Stimulated activated CD8-positive, alpha-beta memory T cell treated with anti-CD3 and anti-CD28 coated beads, Interleukin-12 subunit alpha, Interleukin-12 subunit beta, amount 100 ng/mL, for 24 hours (primary cell): ENCODE measurements at regions not wholly inside any gene's neighbourhood (a gene's known extent, or its start where the extent isn't known, plus 50 kb on each side); places are given as distances from the start of the nearest gene placed in this dataset.

ENCODE experiments used
- DNase-seq: peaks from one replicate; pipeline ENCODE4 v3.0.0-alpha.2; 2020; ENCODE audit errors: extremely low read depth

- DNase-seq = no peak
Measured at GRCh38 chr15:96524676-96525417, 194.3 kb downstream of the NR2F2 start.

GRCh38 chr15:96535148-96535547, 204.6 kb downstream of the NR2F2 start:
- no peak for DNase-seq

- no peak for DNase-seq
Measured at GRCh38 chr15:96538491-96538890, 208.0 kb downstream of the NR2F2 start.

- no peak for DNase-seq
Measured at GRCh38 chr15:96540283-96540682, 209.8 kb downstream of the NR2F2 start.

- DNase-seq = no peak
Measured at GRCh38 chr15:96542130-96542770, 211.8 kb downstream of the NR2F2 start.

GRCh38 chr15:96544162-96544756, 213.8 kb downstream of the NR2F2 start:
- no peak for DNase-seq

GRCh38 chr15:96549136-96549535, 218.6 kb downstream of the NR2F2 start:
- no peak for DNase-seq

GRCh38 chr15:96551196-96551595, 220.7 kb downstream of the NR2F2 start:
- no peak for DNase-seq

GRCh38 chr15:96551722-96552121, 221.2 kb downstream of the NR2F2 start:
- no peak for DNase-seq

GRCh38 chr15:96553006-96553405, 222.5 kb downstream of the NR2F2 start:
- no peak for DNase-seq

GRCh38 chr15:96553451-96553850, 223.0 kb downstream of the NR2F2 start:
- DNase-seq = no peak

GRCh38 chr15:96553931-96554330, 223.4 kb downstream of the NR2F2 start:
- DNase-seq = no peak

- no peak for DNase-seq
Measured at GRCh38 chr15:96554541-96554940, 224.0 kb downstream of the NR2F2 start.

- DNase-seq = no peak
Measured at GRCh38 chr15:96559087-96559486, 228.6 kb downstream of the NR2F2 start.

- DNase-seq = no peak
Measured at GRCh38 chr15:96559631-96560030, 229.1 kb downstream of the NR2F2 start.

GRCh38 chr15:96560246-96560895, 229.9 kb downstream of the NR2F2 start:
- no peak for DNase-seq

- DNase-seq = no peak
Measured at GRCh38 chr15:96561593-96561992, 231.1 kb downstream of the NR2F2 start.

- no peak for DNase-seq
Measured at GRCh38 chr15:96564546-96564945, 234.0 kb downstream of the NR2F2 start.

GRCh38 chr15:96565266-96565665, 234.8 kb downstream of the NR2F2 start:
- no peak for DNase-seq

- no peak for DNase-seq
Measured at GRCh38 chr15:96574782-96575181, 244.3 kb downstream of the NR2F2 start.

- no peak for DNase-seq
Measured at GRCh38 chr15:96576596-96576995, 246.1 kb downstream of the NR2F2 start.

GRCh38 chr15:96578393-96578792, 247.9 kb downstream of the NR2F2 start:
- DNase-seq = no peak

- DNase-seq = no peak
Measured at GRCh38 chr15:96581371-96581770, 250.9 kb downstream of the NR2F2 start.
